ENCODE measurements at regions not wholly inside any gene's neighbourhood (a gene's known extent, or its start where the extent isn't known, plus 50 kb on each side); places are given as distances from the start of the nearest gene placed in this dataset.

DNA sequence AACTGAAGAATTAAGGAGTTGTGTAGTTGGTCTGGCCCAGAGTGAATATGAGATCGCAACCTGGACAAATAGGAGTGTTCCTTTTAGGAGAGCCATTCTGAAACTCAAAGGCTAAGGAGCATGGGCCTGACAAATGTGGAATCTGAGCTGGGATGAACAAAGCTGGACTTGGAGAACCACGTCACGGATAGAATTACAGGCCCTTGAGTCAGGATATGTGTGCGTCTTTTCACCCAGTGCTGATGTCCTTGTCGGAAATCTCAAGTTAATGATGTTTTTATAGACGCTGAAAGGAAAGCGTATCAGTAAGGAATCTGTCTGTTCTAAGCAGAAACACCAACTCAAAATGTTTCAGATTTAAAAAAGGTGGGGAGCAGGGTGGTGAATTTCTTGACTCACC is 173.8 kb upstream of the ZKSCAN2 start:
- H2BK5ac ChIP-seq (ENCODE audit: low read depth, low read length, poor library complexity, severe bottlenecking): no peak overlapping the region
- POLR2A ChIA-PET (ENCODE audit: unreplicated experiment): no interaction called here
- no peak overlapping the region for H2AK5ac ChIP-seq (ENCODE audit: low read depth, low read length)
- DNase-seq: no peak
- CTCF ChIA-PET: no interaction called here
- peaks cover 5% of the 10 kb centered on the region; the same call in 1 of the 2 replicates for H3K9me3 ChIP-seq (ENCODE audit: control insufficient read depth, insufficient read depth, low read length)
- no peaks in the 10 kb centered on the region for H3K36me3 ChIP-seq (ENCODE audit: control insufficient read depth, insufficient read depth, low read length)
- no TSS peak for BruUV-seq (replicated peaks)
- in situ Hi-C loops (cut with MboI; ENCODE audit: low sequenced_read_pairs) (no loop called here), dilution Hi-C loops (cut with HindIII; ENCODE audit: low sequenced_read_pairs, unreplicated experiment) (no loop called here), intact Hi-C loops (cut with micrococcal nuclease) (no loop called here)
- H4K8ac ChIP-seq (ENCODE audit: low read depth in 2 of 2, low read length in 2 of 2): no peak overlapping the region
- no peak overlapping the region for H2BK120ac ChIP-seq (ENCODE audit: low read depth, low read length)
- H2BK20ac ChIP-seq (ENCODE audit: low read depth, low read length): no peak overlapping the region
- H2BK15ac ChIP-seq (ENCODE audit: low read depth, low read length): no peak overlapping the region
- H3K4ac ChIP-seq (ENCODE audit: low read depth, low read length): no peak overlapping the region
- no peaks in the 10 kb centered on the region for H3K27me3 ChIP-seq (ENCODE audit: control insufficient read depth, insufficient read depth, low read length)
- H2AK9ac ChIP-seq (replicated peaks; ENCODE audit: low read depth, low read length, poor library complexity): no peak overlapping the region
- H3K18ac ChIP-seq (ENCODE audit: low read depth, low read length): no peak overlapping the region
- H3K9me1 ChIP-seq (ENCODE audit: insufficient read depth, low read length): no peaks in the 10 kb centered on the region
- no peak overlapping the region for H4K5ac ChIP-seq (ENCODE audit: low read depth, low read length)
- H3K27ac ChIP-seq (ENCODE audit: insufficient read depth, low read length): no peak overlapping the region
- H3K9ac ChIP-seq (ENCODE audit: low read depth, low read length): no peak overlapping the region
- no peak for ATAC-seq (ENCODE audit: low read depth)
- WGBS, 2 experiments (ENCODE audit: extremely low coverage in 2 of 2, insufficient read length in 1 of 2): 75% methylated on average over 1 of the region's 7 CpGs; no CpG with 5 or more reads in 1 of the 2 experiments
- H3K56ac ChIP-seq (ENCODE audit: extremely low read depth, insufficient read depth, low read length): no peak overlapping the region
- no peak overlapping the region for H3K23ac ChIP-seq (ENCODE audit: low read depth, low read length)
- H3K4me1 ChIP-seq (ENCODE audit: control insufficient read depth, insufficient read depth, low read length): no peaks in the 10 kb centered on the region
- TF ChIP-seq, protein P1, sequence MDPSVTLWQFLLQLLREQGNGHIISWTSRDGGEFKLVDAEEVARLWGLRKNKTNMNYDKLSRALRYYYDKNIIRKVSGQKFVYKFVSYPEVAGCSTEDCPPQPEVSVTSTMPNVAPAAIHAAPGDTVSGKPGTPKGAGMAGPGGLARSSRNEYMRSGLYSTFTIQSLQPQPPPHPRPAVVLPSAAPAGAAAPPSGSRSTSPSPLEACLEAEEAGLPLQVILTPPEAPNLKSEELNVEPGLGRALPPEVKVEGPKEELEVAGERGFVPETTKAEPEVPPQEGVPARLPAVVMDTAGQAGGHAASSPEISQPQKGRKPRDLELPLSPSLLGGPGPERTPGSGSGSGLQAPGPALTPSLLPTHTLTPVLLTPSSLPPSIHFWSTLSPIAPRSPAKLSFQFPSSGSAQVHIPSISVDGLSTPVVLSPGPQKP (IDR thresholded peaks at IDR 0.05; ENCODE audit: borderline replicate concordance, low read depth, low read length): no peak
- no peak for TF ChIP-seq SMC3 (IDR thresholded peaks at IDR 0.05; ENCODE audit: low read depth, low read length)
- no peak for TF ChIP-seq MXI1 (IDR thresholded peaks at IDR 0.05; ENCODE audit: borderline replicate concordance, low read depth, low read length)
- no peak for TF ChIP-seq BHLHE40 (IDR thresholded peaks at IDR 0.05; ENCODE audit: low read depth, low read length)
- no peak for TF ChIP-seq CHD1 (IDR thresholded peaks at IDR 0.05; ENCODE audit: low read depth, low read length)
- TF ChIP-seq RFX5 (IDR thresholded peaks at IDR 0.05; ENCODE audit: low read depth, low read length): no peak
- TF ChIP-seq, protein P2, sequence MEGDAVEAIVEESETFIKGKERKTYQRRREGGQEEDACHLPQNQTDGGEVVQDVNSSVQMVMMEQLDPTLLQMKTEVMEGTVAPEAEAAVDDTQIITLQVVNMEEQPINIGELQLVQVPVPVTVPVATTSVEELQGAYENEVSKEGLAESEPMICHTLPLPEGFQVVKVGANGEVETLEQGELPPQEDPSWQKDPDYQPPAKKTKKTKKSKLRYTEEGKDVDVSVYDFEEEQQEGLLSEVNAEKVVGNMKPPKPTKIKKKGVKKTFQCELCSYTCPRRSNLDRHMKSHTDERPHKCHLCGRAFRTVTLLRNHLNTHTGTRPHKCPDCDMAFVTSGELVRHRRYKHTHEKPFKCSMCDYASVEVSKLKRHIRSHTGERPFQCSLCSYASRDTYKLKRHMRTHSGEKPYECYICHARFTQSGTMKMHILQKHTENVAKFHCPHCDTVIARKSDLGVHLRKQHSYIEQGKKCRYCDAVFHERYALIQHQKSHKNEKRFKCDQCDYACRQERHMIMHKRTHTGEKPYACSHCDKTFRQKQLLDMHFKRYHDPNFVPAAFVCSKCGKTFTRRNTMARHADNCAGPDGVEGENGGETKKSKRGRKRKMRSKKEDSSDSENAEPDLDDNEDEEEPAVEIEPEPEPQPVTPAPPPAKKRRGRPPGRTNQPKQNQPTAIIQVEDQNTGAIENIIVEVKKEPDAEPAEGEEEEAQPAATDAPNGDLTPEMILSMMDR (conservative IDR thresholded peaks at IDR 0.05; ENCODE audit: low read depth, low read length): no peak
- TF ChIP-seq RAD21 (IDR thresholded peaks at IDR 0.05; ENCODE audit: low read length): no peak
- TF ChIP-seq MAFK (IDR thresholded peaks at IDR 0.05; ENCODE audit: low read depth, low read length): no peak
- TF ChIP-seq MAZ (IDR thresholded peaks at IDR 0.05; ENCODE audit: borderline replicate concordance, low read depth, low read length): no peak
- TF ChIP-seq, protein P3, sequence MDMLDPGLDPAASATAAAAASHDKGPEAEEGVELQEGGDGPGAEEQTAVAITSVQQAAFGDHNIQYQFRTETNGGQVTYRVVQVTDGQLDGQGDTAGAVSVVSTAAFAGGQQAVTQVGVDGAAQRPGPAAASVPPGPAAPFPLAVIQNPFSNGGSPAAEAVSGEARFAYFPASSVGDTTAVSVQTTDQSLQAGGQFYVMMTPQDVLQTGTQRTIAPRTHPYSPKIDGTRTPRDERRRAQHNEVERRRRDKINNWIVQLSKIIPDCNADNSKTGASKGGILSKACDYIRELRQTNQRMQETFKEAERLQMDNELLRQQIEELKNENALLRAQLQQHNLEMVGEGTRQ (IDR thresholded peaks at IDR 0.05; ENCODE audit: low read depth, low read length): no peak
- TF ChIP-seq RCOR1 (IDR thresholded peaks at IDR 0.05; ENCODE audit: insufficient replicate concordance, low read length): no peak
- no peak for TF ChIP-seq CEBPB (IDR thresholded peaks at IDR 0.05; ENCODE audit: low read depth, low read length)
- no peak for TF ChIP-seq FOS (IDR thresholded peaks at IDR 0.05; ENCODE audit: low read depth, low read length)
- TF ChIP-seq POLR2A (IDR thresholded peaks at IDR 0.05; ENCODE audit: low read depth, low read length): no peak
- TF ChIP-seq NFE2L2 (IDR thresholded peaks at IDR 0.05; ENCODE audit: low read depth, low read length): no peak
- H2AFZ ChIP-seq (replicated peaks; ENCODE audit: low read length, poor library complexity): no peak overlapping the region
- no peak overlapping the region for H3K14ac ChIP-seq (replicated peaks; ENCODE audit: low read depth, low read length)
- H3K79me1 ChIP-seq (ENCODE audit: low read depth in 1 of 2, low read length in 2 of 2): no peaks in the 10 kb centered on the region
- H3K4me2 ChIP-seq (ENCODE audit: low read depth, low read length): no peak overlapping the region
- H3K4me3 ChIP-seq (ENCODE audit: insufficient read depth, low read depth, low read length): no peak overlapping the region
- H4K20me1 ChIP-seq (ENCODE audit: insufficient read depth, low read length): no peaks in the 10 kb centered on the region
- H4K91ac ChIP-seq (ENCODE audit: insufficient read depth, low read depth, low read length): no peak overlapping the region
